IgD-negative memory B cell (primary cell): ENCODE measurements at regions not wholly inside any gene's neighbourhood (a gene's known extent, or its start where the extent isn't known, plus 50 kb on each side); places are given as distances from the start of the nearest gene placed in this dataset.

Experiments
- H3K27ac Mint-ChIP-seq, 3 donors: one replicate each; pipeline ENCODE4 v1.8.0; 2020 to 2022; ENCODE audit warnings: mild to moderate bottlenecking in 3 of 3, mixed read lengths in 3 of 3, moderate library complexity in 1 of 3
- H3K27me3 Mint-ChIP-seq: one replicate; pipeline ENCODE4 v1.8.0; 2021; ENCODE audit warnings: mixed read lengths
- H3K36me3 Mint-ChIP-seq: one replicate; pipeline ENCODE4 v1.8.0; 2020; ENCODE audit warnings: mild to moderate bottlenecking, mixed read lengths
- H3K4me1 Mint-ChIP-seq, 3 donors: one replicate each; pipeline ENCODE4 v1.8.0; 2020 to 2022; ENCODE audit warnings: mixed read lengths in 3 of 3, mild to moderate bottlenecking in 1 of 3
- H3K4me3 Mint-ChIP-seq, 4 donors: one replicate each; pipeline ENCODE4 v1.8.0; 2020 to 2022; ENCODE audit warnings: mild to moderate bottlenecking in 4 of 4, mixed read lengths in 4 of 4, moderate library complexity in 3 of 4
- H3K9me3 Mint-ChIP-seq, 3 donors: one replicate each; pipeline ENCODE4 v1.8.0; 2020 to 2021; ENCODE audit warnings: mixed read lengths in 3 of 3, mild to moderate bottlenecking in 1 of 3

- Mint-ChIP-seq H3K27me3 (no peaks in the 10 kb centered on the region), H3K27ac (no peak overlapping the region), H3K9me3 (peaks cover 0 to 5% (median 0%) of the 10 kb centered on the region in 3 donors), H3K36me3 (no peaks in the 10 kb centered on the region), H3K4me1 (no peaks in the 10 kb centered on the region), H3K4me3 (no peak overlapping the region)
Measured at GRCh38 chr5:98503616-98504015, 269.8 kb upstream of the RGMB start.

DNA sequence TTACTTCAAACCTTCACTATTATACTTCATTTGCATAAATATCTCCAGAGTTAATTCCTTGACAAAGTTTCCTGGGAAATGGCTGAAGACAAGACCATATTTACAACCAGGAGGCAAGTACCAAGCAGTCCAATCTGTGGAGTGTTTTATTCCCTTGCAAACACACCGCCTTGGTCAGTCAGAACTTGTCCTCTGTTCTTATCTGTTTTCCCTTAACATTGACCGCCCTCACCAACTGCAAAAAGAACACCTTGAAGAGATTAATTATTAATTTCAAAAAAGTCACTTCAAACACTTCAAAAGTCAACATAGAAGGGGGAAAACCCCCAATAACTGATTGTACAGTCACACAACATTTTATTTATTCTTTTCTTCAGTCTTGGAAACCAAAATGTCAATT is 269.0 kb upstream of the RGMB start:
- Mint-ChIP-seq H3K4me1 (no peaks in the 10 kb centered on the region), H3K9me3 (peaks cover 0 to 5% (median 0%) of the 10 kb centered on the region in 3 donors), H3K36me3 (no peaks in the 10 kb centered on the region), H3K4me3 (no peak overlapping the region), H3K27me3 (no peaks in the 10 kb centered on the region), H3K27ac (no peak overlapping the region)

GRCh38 chr5:98510143-98510985 is 263.1 kb upstream of the RGMB start:
- no peak overlapping the region for H3K4me3 Mint-ChIP-seq
- no peaks in the 10 kb centered on the region for H3K36me3 Mint-ChIP-seq
- H3K27ac Mint-ChIP-seq = no peak overlapping the region
- peaks cover 0 to 1% (median 0%) of the 10 kb centered on the region in 3 donors for H3K4me1 Mint-ChIP-seq
- H3K9me3 Mint-ChIP-seq = peaks cover 0 to 5% (median 4%) of the 10 kb centered on the region in 3 donors
- no peaks in the 10 kb centered on the region for H3K27me3 Mint-ChIP-seq

DNA sequence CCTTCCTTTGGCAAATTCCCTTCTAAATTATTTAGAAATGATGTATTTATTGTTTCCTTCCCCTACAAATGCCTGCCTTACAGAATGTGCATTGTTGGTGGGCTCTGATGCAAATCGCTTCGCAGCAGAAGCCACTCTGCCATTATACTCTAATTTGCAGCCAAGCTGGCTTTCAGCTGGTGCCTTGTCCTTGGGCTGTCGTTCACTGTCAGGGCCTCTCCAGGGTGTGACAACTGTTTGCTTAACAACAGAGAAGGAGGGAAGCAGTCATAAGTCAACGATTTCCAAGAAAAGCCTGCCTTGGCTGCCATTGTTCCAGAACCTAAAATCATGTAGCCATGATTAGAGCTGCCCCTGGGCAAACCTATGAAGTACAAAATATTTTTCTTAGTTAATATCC is 260.1 kb upstream of the RGMB start:
- no peak overlapping the region for H3K4me3 Mint-ChIP-seq
- H3K27ac Mint-ChIP-seq = no peak overlapping the region
- H3K27me3 Mint-ChIP-seq = no peaks in the 10 kb centered on the region
- H3K36me3 Mint-ChIP-seq = no peaks in the 10 kb centered on the region
- peaks cover 0 to 3% (median 0%) of the 10 kb centered on the region in 3 donors for H3K4me1 Mint-ChIP-seq
- H3K9me3 Mint-ChIP-seq = peaks cover 0 to 4% (median 0%) of the 10 kb centered on the region in 3 donors

GRCh38 chr5:98514215-98514614 is 259.2 kb upstream of the RGMB start:
- peaks cover 0 to 3% (median 0%) of the 10 kb centered on the region in 3 donors for H3K4me1 Mint-ChIP-seq
- peaks cover 0 to 4% (median 0%) of the 10 kb centered on the region in 3 donors for H3K9me3 Mint-ChIP-seq
- no peak overlapping the region for H3K27ac Mint-ChIP-seq
- H3K36me3 Mint-ChIP-seq = no peaks in the 10 kb centered on the region
- no peaks in the 10 kb centered on the region for H3K27me3 Mint-ChIP-seq
- no peak overlapping the region for H3K4me3 Mint-ChIP-seq

GRCh38 chr5:98516701-98517100 is 256.8 kb upstream of the RGMB start:
- Mint-ChIP-seq H3K4me3 (no peak overlapping the region), H3K9me3 (peaks cover 0 to 3% (median 0%) of the 10 kb centered on the region in 3 donors), H3K36me3 (no peaks in the 10 kb centered on the region), H3K27ac (no peak overlapping the region), H3K4me1 (peaks cover 0 to 3% (median 0%) of the 10 kb centered on the region in 3 donors), H3K27me3 (no peaks in the 10 kb centered on the region)

- Mint-ChIP-seq H3K4me1 (peaks cover 0 to 3% (median 0%) of the 10 kb centered on the region in 3 donors), H3K27ac (no peak overlapping the region), H3K4me3 (no peak overlapping the region), H3K36me3 (no peaks in the 10 kb centered on the region), H3K27me3 (no peaks in the 10 kb centered on the region), H3K9me3 (peaks cover 0 to 3% (median 0%) of the 10 kb centered on the region in 3 donors)
Measured at GRCh38 chr5:98517560-98518366, 255.7 kb upstream of the RGMB start.

DNA sequence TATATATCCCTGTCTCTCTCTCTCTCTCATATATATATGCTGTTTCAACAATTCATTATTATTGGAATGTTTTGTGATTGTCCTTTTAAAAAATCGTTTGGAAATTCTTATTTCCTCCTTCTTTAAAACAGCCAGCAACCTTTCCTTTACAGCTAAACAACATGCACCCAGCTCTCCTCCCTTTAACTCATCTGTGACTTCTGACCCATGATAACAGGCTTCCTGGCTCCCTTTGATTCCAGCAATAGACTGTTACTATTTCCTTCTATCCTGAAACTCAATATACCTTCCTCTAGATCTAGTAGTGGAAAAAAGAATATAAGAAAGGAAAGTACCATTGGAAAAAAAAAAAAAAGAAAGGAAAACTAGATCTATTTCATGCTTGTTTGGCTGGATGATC is 254.7 kb upstream of the RGMB start:
- Mint-ChIP-seq H3K4me3 (no peak overlapping the region), H3K27me3 (peaks cover 4% of the 10 kb centered on the region), H3K36me3 (no peaks in the 10 kb centered on the region), H3K27ac (no peak overlapping the region), H3K4me1 (peaks cover 0 to 3% (median 0%) of the 10 kb centered on the region in 3 donors), H3K9me3 (peaks cover 0 to 2% (median 0%) of the 10 kb centered on the region in 3 donors)

- Mint-ChIP-seq H3K27me3 (peaks cover 4% of the 10 kb centered on the region), H3K27ac (no peak overlapping the region), H3K9me3 (no peaks in the 10 kb centered on the region), H3K4me3 (no peak overlapping the region), H3K4me1 (peaks cover 0 to 1% (median 0%) of the 10 kb centered on the region in 3 donors), H3K36me3 (no peaks in the 10 kb centered on the region)
Measured at GRCh38 chr5:98519571-98519970, 253.9 kb upstream of the RGMB start.

DNA sequence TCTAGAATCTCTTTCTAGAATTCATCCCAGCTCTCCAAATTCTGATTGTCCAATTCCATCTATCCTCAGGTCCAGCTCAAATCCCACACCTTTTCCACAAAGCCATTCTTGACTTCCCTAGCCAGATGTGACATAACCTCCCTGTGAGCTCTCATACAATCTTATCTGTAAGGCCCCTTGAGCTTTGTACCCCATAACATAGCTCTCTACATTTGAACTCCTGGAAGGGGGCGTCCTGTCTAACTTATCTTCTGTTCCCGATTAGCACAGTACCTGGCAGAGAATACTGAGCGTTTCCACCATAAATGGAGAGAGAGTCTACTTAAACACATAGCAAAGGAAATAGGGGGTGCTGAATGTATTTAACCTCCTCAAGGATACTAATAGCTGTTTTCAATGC is 251.6 kb upstream of the RGMB start:
- Mint-ChIP-seq H3K9me3 (no peaks in the 10 kb centered on the region), H3K27me3 (peaks cover 4% of the 10 kb centered on the region), H3K36me3 (no peaks in the 10 kb centered on the region), H3K4me1 (no peaks in the 10 kb centered on the region), H3K4me3 (no peak overlapping the region), H3K27ac (no peak overlapping the region)

DNA sequence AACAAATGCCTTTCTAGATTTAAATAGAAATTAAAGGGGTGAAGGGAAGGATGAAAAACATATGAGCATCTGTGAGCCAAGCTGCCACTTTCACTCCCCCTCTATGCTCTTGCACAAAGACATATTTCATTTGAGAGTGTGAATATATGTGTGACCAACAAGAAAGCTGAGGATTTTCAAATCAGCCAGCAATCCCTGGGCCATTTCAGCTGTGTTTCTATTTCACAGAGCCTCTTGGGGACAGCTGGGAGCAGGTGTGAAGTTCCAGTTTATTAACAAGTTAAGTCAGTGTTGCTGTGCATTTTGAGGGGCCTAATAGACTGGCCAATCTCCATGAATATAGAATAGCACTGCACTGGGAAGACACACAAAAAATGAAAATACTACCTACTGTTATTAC is 248.7 kb upstream of the RGMB start:
- Mint-ChIP-seq H3K9me3 (no peaks in the 10 kb centered on the region), H3K4me3 (no peak overlapping the region), H3K27me3 (peaks cover 4% of the 10 kb centered on the region), H3K36me3 (no peaks in the 10 kb centered on the region), H3K27ac (no peak overlapping the region), H3K4me1 (no peaks in the 10 kb centered on the region)

DNA sequence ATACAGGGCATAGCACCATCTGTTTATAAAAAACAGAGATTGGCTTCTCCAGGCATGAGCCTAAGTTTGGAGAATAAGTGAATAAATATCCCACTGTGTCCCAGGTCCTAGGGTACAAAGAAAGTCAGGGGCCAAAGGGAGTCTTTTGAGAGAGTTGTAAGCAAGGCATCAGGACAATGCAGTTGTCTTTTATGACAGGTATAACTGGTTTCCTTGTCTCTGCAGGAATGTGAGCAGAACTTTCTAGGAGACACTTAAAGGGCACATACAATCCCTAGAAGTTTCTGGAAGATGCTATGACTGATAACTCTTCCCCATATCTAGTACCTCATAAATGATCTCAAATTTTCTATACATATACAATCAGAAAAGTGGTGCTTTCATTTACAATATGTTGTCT is 245.6 kb upstream of the RGMB start:
- peaks cover 4% of the 10 kb centered on the region for H3K27me3 Mint-ChIP-seq
- no peaks in the 10 kb centered on the region for H3K36me3 Mint-ChIP-seq
- H3K4me1 Mint-ChIP-seq = no peaks in the 10 kb centered on the region
- no peaks in the 10 kb centered on the region for H3K9me3 Mint-ChIP-seq
- no peak overlapping the region for H3K4me3 Mint-ChIP-seq
- H3K27ac Mint-ChIP-seq = no peak overlapping the region

GRCh38 chr5:98529321-98529720 is 244.1 kb upstream of the RGMB start:
- no peaks in the 10 kb centered on the region for H3K36me3 Mint-ChIP-seq
- no peak overlapping the region for H3K4me3 Mint-ChIP-seq
- H3K27ac Mint-ChIP-seq = no peak overlapping the region
- no peaks in the 10 kb centered on the region for H3K27me3 Mint-ChIP-seq
- H3K4me1 Mint-ChIP-seq = no peaks in the 10 kb centered on the region
- no peaks in the 10 kb centered on the region for H3K9me3 Mint-ChIP-seq

DNA sequence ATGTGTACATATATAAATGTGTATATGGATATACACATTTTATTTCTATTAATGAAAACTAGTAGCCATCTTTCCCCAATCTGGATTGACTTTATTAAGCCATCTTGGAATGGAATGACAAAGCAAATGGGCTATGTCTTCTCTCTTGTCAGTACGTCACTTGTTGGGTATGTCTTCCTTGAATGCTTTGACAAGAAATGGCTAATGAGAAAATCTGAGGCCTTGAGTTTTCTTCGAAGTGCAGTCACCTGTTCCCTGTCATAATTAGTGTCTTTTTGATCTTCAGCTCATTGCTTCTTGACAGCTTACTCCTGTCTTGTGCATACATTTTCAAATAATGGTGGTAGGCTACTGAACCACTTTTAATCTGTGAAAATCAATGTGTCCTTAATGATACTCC is 243.2 kb upstream of the RGMB start:
- H3K4me3 Mint-ChIP-seq = no peak overlapping the region
- no peaks in the 10 kb centered on the region for H3K36me3 Mint-ChIP-seq
- H3K4me1 Mint-ChIP-seq = no peaks in the 10 kb centered on the region
- no peaks in the 10 kb centered on the region for H3K9me3 Mint-ChIP-seq
- H3K27ac Mint-ChIP-seq = no peak overlapping the region
- H3K27me3 Mint-ChIP-seq = no peaks in the 10 kb centered on the region

- no peak overlapping the region for H3K4me3 Mint-ChIP-seq
- H3K4me1 Mint-ChIP-seq = no peaks in the 10 kb centered on the region
- H3K36me3 Mint-ChIP-seq = no peaks in the 10 kb centered on the region
- no peaks in the 10 kb centered on the region for H3K27me3 Mint-ChIP-seq
- H3K27ac Mint-ChIP-seq = no peak overlapping the region
- peaks cover 0 to 2% (median 2%) of the 10 kb centered on the region in 3 donors for H3K9me3 Mint-ChIP-seq
Measured at GRCh38 chr5:98535901-98536300, 237.6 kb upstream of the RGMB start.
